GM12864 (cell line): ENCODE measurements at regions not wholly inside any gene's neighbourhood (a gene's known extent, or its start where the extent isn't known, plus 50 kb on each side); places are given as distances from the start of the nearest gene placed in this dataset.

ENCODE experiments used
- DNase-seq: peaks from one replicate; pipeline ENCODE4 v3.0.0-alpha.2; 2011; ENCODE audit warnings: low read depth
- H3K4me3 ChIP-seq: 2 replicates; pipeline ENCODE4 v1.5.1; 2011; ENCODE audit warnings: mild to moderate bottlenecking, low read depth, low read length, control low read depth
- TF ChIP-seq, protein P1 (sequence below): IDR thresholded peaks from 2 replicates; pipeline ENCODE4 v1.5.1; 2011; ENCODE audit warnings: low read depth, mild to moderate bottlenecking, moderate library complexity, low read length, control low read depth, inconsistent platforms; ENCODE audit errors: missing control alignments

DNA sequence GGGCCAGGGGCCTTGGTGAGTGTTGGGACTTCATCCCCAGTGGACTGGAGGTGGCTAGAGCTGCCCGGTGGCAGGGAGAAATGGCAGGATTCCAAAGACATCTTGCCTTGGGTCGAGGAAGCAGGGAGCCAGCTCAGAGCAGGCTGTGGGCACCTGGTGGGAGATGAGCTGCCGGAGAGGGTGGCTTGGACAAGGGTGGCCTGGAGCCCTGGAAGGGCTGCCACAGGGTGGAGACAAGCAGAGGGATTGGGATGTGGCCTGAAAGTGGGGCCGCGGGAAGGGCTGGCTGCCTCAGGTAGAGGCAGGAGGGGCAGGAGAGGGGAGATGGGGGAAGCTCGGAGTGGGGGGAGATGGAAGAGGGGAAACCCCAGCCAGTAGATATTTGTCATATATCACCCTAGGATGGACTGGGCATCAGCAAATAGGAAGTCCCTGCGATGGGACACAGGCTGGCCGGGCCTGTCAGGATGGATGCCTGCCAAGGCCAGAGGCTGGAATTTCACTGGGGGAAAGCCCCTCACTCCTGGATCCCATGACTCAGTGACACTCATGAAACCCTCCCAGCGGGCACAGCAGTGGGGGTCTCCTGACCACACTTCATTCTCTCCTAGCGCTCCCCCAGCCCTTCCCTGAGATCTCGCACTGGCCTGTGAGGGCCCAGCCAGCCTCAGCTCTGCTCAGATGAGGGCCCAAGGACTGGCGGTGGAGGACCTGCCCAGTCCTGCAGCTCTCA is 72.0 kb upstream of the SHISAL1 start:
- TF ChIP-seq, protein P1, sequence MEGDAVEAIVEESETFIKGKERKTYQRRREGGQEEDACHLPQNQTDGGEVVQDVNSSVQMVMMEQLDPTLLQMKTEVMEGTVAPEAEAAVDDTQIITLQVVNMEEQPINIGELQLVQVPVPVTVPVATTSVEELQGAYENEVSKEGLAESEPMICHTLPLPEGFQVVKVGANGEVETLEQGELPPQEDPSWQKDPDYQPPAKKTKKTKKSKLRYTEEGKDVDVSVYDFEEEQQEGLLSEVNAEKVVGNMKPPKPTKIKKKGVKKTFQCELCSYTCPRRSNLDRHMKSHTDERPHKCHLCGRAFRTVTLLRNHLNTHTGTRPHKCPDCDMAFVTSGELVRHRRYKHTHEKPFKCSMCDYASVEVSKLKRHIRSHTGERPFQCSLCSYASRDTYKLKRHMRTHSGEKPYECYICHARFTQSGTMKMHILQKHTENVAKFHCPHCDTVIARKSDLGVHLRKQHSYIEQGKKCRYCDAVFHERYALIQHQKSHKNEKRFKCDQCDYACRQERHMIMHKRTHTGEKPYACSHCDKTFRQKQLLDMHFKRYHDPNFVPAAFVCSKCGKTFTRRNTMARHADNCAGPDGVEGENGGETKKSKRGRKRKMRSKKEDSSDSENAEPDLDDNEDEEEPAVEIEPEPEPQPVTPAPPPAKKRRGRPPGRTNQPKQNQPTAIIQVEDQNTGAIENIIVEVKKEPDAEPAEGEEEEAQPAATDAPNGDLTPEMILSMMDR = no peak
- DNase-seq = no peak
- H3K4me3 ChIP-seq = no peak overlapping the region

- TF ChIP-seq, protein P1 = no peak
- H3K4me3 ChIP-seq = no peak overlapping the region
- no peak for DNase-seq
Observed at GRCh38 chr22:44383652-44384562, 71.2 kb upstream of the SHISAL1 start.

DNA sequence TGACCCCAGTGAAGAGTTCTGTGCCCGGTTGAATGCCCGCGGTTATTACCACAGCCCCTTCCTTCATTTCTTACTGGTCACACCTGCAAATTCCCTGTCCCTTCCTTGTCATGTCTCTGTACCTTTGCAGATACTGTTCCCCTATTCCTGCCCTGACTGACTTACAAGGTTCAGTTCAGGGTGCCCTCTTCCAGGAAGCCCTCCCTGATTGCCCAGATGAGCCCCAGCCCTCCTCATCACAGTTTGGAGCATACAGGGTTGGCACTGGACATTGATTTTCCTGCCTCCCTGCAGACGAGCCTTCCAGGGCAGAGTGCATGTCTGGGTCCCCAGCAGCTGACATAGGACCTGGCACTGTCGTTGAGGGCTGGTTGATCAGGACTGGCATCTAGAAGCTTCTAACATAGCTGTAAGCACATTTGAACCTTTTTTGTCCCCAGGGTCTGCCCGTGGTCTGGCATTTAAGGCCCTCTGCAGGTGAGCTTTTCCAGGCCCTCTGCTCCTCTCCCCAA is 70.4 kb upstream of the SHISAL1 start:
- H3K4me3 ChIP-seq = no peak overlapping the region
- TF ChIP-seq, protein P1 = no peak
- no peak for DNase-seq

- no peak overlapping the region for H3K4me3 ChIP-seq
- no peak for DNase-seq
- TF ChIP-seq, protein P1 = no peak
Observed at GRCh38 chr22:44382116-44383038, 69.6 kb upstream of the SHISAL1 start.

GRCh38 chr22:44381761-44382115 is 69.0 kb upstream of the SHISAL1 start:
- TF ChIP-seq, protein P1 = no peak
- DNase-seq = no peak
- no peak overlapping the region for H3K4me3 ChIP-seq

GRCh38 chr22:44380756-44381486 is 68.2 kb upstream of the SHISAL1 start:
- TF ChIP-seq, protein P1 = no peak
- no peak overlapping the region for H3K4me3 ChIP-seq
- no peak for DNase-seq
